HG03066 (cell line): ENCODE measurements at regions not wholly inside any gene's neighbourhood (a gene's known extent, or its start where the extent isn't known, plus 50 kb on each side); places are given as distances from the start of the nearest gene placed in this dataset.
"Not testable (repeated sequence)": the region's sequence is repeated elsewhere in the genome, so short reads cannot be mapped to it uniquely, and the experiment has no call there.

Experiments
- ATAC-seq: cut with Tn5 transposase; IDR thresholded peaks from one replicate; pipeline ENCODE4 v1.9.1; 2021; ENCODE audit warnings: low read depth; ENCODE audit not compliant: unreplicated experiment

GRCh38 chr3:82629937-82630336 lies 868.5 kb upstream of the GBE1 start:
- no peak for ATAC-seq

DNA sequence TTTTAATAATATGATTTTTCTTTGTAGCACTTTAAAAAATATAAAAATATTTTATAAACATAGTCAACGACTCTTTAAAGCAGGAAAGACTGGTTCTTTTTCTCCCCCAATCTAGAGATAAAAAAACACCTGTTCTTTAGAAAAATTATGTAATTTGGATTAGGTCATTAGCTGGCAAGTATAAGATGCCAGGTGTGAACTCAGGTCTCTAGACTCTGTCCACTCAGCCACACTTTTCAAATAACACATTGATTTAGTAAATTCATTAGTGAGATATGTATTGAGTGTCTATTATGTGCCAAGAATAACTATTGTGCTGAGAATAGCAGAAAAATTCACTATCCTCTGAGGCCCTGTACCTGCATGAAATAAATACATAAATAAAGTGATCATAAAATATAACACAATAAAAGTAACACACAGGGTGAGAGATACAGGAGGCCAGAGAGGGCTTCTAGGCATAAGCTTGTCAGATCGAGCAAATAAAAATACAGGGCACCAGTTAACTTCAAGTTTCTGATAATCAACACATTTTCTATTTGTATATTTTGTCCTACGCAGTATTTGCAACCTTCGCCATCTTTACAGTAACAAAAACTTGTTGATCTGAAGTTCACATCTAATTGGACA lies 867.1 kb upstream of the GBE1 start:
- ATAC-seq, result no peak

GRCh38 chr3:82627733-82628132 lies 866.3 kb upstream of the GBE1 start:
- no peak for ATAC-seq

DNA sequence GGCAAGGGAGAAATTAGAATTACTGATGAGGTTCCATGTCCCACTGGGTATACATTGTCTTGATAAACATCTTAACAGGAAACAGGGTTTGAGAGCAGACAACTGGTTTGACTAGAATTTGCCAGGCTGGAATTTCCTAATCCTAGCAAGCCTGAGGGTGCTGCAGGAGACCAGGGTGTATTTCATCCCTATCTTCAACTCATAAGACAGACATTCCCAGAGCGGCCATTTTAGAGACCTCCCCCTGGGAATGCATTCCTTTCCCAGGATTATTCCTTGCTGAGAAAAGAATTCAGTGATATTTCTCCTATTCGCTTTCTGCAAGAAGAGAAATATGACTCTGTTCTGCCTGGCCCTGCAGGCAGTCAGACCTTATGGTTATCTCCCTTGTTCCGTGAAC lies 859.3 kb upstream of the GBE1 start:
- not testable (repeated sequence) for ATAC-seq

DNA sequence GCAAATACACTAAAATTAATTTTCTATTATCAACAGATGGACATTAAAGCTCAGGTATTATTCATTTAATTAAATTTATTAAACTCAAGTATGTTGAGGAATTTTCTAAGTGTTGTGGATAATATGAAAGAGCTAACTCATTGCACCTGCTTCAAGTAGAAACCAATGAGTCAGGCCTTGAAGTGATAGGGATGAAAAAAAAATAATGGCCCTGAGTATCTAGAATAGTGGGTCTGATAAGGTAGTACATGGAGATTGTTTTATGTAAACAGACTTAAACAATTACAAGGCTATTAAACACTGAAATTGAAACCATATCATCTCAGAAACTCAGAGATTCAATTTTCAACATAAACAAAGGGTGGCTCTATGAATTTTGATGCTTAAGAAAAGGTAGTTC lies 857.1 kb upstream of the GBE1 start:
- ATAC-seq, result no peak

GRCh38 chr3:82610236-82610635 lies 848.8 kb upstream of the GBE1 start:
- ATAC-seq, result no peak

GRCh38 chr3:82607391-82607790 lies 845.9 kb upstream of the GBE1 start:
- ATAC-seq, result no peak

DNA sequence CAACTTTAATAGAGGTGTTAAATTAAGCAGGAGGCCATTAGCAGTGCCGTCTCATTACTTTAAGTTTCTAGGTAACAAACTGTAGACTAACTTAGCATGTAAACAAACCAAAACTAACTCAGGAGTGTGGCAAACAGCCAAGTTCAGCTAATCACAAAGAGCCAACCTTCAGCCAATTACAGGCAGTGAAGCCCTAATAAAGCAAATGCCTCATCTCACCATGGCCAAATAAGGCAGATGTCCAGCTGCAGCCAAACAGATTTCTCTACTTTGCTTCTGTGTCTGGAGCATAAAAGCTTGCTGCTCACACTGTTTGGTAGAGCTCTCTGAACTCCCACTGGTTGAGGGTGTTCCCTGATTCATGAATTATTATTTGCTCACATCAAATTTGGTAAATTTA lies 835.4 kb upstream of the GBE1 start:
- no peak for ATAC-seq

DNA sequence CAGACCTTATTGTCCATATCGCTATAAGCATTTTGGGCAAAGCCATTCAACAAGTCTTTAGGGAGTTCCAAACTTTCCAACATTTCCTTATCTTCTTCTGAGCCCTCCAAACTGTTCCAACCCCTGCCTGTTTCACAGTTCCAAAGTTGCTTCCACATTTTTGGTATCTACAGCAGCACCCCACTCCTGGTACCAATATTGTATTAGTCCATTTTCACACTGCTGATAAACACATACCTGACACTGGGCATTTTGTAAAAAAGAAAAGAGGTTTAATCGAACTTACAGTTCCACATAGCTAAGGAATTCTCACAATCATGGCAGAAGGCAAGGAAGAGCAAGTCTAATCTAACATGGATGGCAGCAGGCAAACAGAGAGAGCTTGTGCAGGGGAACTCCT lies 834.1 kb upstream of the GBE1 start:
- ATAC-seq, result no peak

GRCh38 chr3:82587174-82587573 lies 825.7 kb upstream of the GBE1 start:
- no peak for ATAC-seq

GRCh38 chr3:82586414-82586813 lies 825.0 kb upstream of the GBE1 start:
- no peak for ATAC-seq

DNA sequence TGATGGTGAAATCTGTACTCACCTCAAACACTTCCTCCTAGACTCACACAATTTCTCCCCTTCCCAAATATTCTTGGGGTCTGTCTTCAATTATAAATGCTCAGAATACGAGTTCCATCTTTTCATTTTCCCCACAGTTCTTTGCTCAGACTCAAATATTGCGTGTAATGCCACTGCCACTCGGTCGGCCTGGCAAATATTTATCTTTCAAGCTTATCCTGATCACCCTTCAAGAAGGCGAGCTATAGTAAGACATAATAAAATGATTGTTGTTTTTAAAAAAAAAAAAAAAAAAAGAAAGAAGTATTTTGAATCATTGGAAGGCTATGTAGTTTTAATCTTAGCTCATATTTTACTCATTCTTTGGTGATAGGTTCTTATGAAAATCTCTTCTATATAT lies 824.6 kb upstream of the GBE1 start:
- ATAC-seq, result not testable (repeated sequence)

DNA sequence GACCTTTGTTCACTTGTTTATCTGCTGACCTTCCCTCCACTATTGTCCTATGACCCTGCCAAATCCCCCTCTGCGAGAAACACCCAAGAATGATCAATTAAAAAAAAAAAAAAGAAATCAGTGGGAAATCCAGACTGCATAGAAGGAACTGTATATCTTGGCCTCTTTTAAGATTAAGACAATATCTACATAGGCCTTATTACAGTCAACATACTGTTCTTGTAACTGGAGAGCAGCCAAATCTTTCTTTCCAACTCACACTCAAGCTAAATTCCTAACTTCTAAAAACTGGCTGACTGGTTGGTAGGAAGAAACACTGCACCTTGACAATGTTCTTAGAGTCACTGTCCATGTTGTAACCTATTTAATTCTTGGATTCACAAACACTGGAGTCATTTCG lies 824.1 kb upstream of the GBE1 start:
- not testable (repeated sequence) for ATAC-seq

DNA sequence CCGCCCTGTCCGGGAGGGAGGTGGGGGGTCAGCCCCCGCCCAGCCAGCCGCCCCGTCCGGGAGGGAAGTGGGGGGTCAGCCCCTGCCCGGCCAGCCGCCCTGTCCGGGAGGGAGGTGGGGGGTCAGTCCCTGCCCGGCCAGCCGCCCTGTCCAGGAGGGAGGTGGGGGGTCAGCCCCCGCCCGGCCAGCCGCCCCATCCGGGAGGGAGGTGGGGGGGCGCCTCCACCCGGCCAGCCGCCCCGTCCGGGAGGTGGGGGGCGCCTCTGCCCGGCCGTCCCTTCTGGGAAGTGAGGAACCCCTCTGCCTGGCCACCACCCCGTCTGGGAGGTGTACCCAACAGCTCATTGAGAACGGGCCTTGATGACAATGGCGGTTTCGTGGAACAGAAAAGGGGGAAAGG lies 823.4 kb upstream of the GBE1 start:
- ATAC-seq, result not testable (repeated sequence)

DNA sequence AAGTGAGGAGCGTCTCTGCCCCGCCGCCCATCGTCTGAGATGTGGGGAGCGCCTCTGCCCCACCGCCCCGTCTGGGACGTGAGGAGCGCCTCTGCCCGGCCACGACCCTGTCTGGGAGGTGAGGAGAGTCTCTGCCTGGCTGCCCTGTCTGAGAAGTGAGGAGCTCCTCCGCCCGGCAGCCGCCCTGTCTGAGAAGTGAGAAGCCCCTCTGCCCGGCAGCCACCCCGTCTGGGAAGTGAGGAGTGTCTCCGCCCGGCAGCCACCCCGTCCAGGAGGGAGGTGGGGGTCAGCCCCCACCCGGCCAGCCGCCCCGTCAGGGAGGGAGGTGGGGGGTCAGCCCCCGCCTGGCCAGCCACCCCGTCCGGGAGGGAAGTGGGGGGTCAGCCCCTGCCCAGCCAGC lies 823.0 kb upstream of the GBE1 start:
- not testable (repeated sequence) for ATAC-seq

DNA sequence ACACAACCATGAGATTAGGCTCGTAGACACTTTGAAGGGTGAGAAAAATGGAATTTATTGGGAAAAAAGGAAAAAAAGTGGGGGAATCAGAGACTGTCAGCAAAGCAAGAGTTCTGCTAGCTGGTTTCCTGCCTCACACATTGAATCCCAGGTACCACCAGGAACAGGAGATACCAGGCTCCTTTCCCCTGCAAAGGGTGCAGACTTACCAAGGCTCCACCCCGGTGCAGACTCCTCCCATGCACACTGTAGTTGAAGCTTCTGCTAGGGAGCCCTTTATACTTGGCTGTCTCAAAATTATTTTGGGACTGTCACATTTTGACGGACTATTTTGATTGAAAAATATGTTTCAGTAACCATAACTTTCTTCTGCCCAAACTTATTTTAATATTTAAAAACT lies 819.9 kb upstream of the GBE1 start:
- ATAC-seq, result no peak

DNA sequence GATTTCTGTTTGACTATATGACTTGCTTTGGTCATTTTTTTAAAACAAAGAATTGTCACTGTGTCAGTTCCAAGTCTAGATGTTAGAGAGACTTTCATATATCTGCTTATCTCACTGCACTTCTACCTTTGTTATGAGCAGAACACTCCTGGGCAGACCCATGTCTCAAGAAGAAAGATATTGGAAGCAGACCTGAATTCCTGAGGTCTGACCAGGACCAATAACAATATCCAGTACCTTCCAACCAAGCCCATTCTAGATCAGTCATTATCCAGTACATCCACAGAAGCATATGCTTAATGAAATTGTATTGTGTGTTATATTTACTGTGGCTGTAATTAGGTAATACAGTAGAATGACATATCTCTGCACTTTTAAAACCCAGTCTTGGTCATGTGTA lies 811.3 kb upstream of the GBE1 start:
- ATAC-seq, result no peak

DNA sequence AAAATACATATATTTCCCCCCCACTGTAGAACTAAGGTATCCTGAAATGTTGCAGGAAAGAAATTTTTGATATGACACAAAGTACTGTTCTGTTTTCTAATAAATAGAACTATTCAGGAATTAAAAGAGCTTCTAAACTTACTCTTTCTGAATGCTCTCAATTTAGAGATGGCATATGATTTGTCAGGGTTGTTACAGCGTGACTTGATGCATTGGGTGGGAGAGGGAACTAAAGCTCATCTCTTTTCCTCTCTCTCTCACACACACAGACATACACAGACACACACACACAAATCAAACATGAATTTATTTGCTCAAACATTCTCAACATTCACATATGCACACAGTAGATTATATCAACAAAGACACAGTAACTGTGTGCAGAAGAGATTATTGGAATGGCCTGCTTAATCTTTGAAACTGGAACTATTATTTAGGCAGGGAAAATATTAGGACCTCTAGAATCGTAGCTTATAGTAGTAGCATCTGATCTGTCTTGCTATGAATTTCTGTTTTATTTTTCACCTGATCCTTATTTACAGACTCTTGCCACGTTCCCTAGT lies 807.4 kb upstream of the GBE1 start:
- ATAC-seq, result no peak

DNA sequence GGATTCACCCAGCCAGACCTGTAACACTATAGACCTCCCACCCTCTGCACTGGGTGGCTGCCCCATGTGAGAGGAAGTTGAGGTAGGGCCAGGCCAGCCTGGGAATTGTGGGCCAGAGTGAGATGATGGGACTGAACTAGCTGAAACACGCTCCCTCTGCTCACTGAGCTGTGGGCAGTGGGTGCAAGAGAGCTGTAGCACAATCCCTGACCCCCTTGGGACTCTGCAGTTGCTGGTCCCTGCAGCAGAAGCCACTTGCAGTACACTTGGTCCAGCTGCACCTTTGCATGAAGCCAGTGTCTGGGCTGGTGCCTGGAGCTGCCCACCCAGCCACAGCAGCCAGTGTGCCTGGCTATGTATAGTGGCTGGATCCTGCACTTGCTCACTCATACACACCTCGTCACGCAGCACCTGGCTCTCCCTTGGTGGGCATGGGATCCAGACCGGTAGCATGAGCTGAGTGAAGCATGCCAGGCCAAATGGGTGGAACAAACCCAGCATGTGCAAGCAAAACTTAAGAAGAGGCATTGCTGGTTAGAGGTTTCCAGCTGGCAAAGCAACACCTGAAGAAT lies 805.7 kb upstream of the GBE1 start:
- no peak for ATAC-seq

GRCh38 chr3:82562896-82563295 lies 801.5 kb upstream of the GBE1 start:
- no peak for ATAC-seq

DNA sequence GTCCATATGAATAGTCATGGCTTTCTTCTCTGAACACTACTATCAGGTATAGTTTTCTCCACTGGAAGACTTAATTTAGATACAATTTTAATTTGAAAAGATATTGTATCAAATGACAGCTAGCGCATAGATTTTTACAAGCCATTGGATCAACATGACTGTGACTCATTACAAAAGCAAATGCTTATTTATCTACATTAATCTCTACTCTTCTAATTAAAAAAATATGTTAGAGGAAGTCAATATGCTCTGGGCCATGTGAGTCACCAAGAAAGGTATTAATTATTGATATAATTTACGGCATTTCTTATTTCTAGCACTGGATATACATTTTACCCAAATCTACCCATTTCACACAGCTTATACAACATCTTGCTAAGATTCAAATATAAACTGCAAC lies 800.3 kb upstream of the GBE1 start:
- no peak for ATAC-seq

DNA sequence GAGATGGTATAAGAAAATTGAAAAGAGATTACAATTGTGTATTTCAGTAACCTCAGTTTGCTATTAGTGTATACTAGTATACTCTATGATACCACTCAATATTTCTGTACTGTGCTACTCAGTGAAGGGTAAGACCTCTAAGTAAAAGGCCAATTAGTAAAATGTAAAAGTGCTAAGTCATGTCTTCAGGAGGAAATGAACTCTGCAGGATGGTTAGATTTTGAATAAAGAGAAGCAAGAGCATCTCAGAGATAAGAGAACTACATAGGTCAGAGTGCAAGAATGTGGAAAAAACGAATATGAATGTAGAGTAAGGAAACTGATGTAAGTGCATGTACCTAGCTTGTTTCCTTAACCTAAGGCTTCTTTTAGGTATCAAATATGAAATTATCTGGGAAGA lies 796.6 kb upstream of the GBE1 start:
- no peak for ATAC-seq

DNA sequence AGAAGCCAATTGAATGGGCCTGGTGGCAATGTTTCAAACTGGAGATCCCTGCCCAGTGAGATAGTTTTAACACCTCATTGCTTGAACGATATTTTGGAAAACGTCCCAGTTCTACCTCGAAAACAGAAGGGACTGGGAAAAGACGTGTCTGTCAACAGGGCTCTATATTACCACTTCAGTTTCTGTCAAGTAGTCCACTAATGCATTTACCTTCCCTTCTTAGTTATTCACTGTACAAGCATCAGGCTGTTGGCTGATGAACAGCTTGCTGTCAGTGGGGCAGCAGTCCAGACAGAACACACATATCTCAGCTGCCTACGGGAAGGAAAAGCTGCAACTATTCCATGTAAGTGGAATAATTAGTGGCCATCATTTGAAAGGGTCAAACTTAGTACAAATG lies 794.7 kb upstream of the GBE1 start:
- ATAC-seq, result no peak
